ENCODE measurements at regions not wholly inside any gene's neighbourhood (a gene's known extent, or its start where the extent isn't known, plus 50 kb on each side); places are given as distances from the start of the nearest gene placed in this dataset.

DNA sequence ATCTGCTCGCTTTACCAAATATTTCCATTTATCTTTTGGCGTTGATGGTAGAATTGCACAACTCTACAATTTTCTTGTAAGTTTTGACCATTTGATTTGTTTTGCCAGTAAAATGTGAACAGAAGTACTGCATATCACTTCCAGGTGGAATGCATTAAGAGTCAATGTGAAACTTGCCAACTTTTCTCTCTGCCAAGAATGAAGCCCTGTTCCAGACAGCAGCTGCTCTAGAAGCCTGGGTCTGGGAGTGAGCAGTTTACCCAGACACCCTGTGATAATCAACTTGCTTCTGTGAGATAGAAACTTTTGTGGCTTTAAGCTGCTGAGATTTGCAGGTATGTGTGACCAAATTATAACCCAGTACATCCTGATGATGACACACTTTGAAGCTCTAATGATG is 115.9 kb upstream of the SYT4 start:
- TF ChIP-seq POLR2A (IDR thresholded peaks at IDR 0.05) = no peak
- TF ChIP-seq, protein P1, sequence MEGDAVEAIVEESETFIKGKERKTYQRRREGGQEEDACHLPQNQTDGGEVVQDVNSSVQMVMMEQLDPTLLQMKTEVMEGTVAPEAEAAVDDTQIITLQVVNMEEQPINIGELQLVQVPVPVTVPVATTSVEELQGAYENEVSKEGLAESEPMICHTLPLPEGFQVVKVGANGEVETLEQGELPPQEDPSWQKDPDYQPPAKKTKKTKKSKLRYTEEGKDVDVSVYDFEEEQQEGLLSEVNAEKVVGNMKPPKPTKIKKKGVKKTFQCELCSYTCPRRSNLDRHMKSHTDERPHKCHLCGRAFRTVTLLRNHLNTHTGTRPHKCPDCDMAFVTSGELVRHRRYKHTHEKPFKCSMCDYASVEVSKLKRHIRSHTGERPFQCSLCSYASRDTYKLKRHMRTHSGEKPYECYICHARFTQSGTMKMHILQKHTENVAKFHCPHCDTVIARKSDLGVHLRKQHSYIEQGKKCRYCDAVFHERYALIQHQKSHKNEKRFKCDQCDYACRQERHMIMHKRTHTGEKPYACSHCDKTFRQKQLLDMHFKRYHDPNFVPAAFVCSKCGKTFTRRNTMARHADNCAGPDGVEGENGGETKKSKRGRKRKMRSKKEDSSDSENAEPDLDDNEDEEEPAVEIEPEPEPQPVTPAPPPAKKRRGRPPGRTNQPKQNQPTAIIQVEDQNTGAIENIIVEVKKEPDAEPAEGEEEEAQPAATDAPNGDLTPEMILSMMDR (IDR thresholded peaks at IDR 0.05) = no peak

DNA sequence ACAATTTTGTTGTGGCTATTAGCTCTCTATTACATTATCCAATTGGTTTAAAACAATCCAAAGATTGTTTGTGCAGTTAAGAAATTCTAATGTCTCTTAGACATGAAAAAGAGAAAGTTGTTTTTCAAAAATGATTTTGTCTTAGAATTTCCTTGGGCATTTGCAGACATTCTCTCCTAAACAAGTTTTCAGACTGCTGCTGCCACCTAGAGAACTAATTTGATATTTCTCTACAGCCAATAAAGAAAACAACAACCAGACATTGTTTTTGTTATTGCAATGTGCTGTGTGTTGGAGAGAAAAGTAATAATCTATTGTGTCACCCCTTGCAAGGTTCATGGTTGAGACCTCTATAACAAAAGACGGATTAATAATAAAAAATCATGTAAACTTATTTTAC is 119.0 kb upstream of the SYT4 start:
- no peaks in the 10 kb centered on the region for H3K36me3 ChIP-seq (ENCODE audit: low read depth, missing control alignments)
- 20 to 38% methylated on average over 1 of the region's 1 CpG for WGBS, 2 donors
- no peak for TF ChIP-seq POLR2A (IDR thresholded peaks at IDR 0.05)
- TF ChIP-seq, protein P1 (IDR thresholded peaks at IDR 0.05) = peak in 2 of 3 experiments; percentile 4 to 41
- intact Hi-C loops (cut with DNase I; ENCODE audit: low total_unique reads) = no loop called here
- H3K4me1 ChIP-seq = no peaks in the 10 kb centered on the region
- H3K4me3 ChIP-seq = no peak overlapping the region
- no peaks in the 10 kb centered on the region for H3K27me3 ChIP-seq
- no peak for DNase-seq
- H3K27ac ChIP-seq = no peak overlapping the region
- no peaks in the 10 kb centered on the region for H3K9me3 ChIP-seq

More for the DNA sequence above, 115.9 kb upstream of the SYT4 start:
- intact Hi-C loops (cut with DNase I; ENCODE audit: low total_unique reads) = no loop called here
- Histone ChIP-seq H3K27me3 (no peaks in the 10 kb centered on the region), H3K4me3 (no peak overlapping the region), H3K27ac (no peak overlapping the region), H3K9me3 (no peaks in the 10 kb centered on the region), H3K36me3 (ENCODE audit: low read depth, missing control alignments) (no peaks in the 10 kb centered on the region), H3K4me1 (no peaks in the 10 kb centered on the region)
- 43 to 63% methylated on average over 2 of the region's 2 CpGs for WGBS, 2 donors
- no peak for DNase-seq

DNA sequence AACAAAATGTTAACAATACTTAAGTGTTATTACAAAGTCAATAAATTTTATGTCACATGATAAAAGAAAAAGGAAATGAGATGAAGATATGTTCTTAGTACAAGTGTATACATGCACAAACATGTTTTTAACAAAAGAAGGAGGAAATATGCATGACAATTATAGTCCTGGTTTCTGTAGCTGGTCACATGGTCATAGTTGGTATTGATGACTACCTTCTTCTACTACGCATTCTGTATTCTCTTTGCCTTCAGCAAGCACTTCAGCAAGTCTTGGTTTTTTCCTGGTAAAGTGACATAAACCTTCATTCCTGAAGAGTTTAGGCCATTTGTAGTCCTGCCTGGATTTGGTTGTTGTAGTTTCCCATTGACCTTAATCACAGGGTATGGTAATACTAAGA is 121.3 kb upstream of the SYT4 start:
- Histone ChIP-seq H3K27me3 (no peaks in the 10 kb centered on the region), H3K9me3 (no peaks in the 10 kb centered on the region), H3K4me1 (no peaks in the 10 kb centered on the region), H3K4me3 (no peak overlapping the region), H3K27ac (no peak overlapping the region), H3K36me3 (ENCODE audit: low read depth, missing control alignments) (no peaks in the 10 kb centered on the region)
- 97 to 100% methylated on average over 1 of the region's 1 CpG for WGBS, 2 donors
- TF ChIP-seq, protein P1 (IDR thresholded peaks at IDR 0.05) = no peak
- no peak for TF ChIP-seq POLR2A (IDR thresholded peaks at IDR 0.05)
- intact Hi-C loops (cut with DNase I; ENCODE audit: low total_unique reads) = no loop called here
- DNase-seq = no peak

DNA sequence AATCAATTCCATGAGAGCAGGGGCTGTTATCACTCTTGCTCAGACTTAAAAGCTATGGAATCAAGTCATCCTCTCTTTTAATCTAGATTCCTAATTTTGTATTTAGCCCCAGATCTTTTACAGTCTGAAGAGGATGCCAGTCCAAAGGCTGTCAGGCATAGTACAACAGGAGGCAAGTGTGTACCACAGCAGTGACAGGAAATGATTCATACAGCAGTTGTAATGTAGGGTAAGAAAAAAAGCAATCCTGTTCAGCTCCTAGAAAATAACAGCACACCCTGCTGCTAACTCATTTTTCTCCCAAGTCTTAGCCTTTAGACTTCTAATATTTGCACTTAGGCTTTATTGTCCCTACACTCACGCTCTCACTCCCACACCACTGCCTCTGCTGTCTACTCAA is 127.8 kb upstream of the SYT4 start:
- Histone ChIP-seq H3K9me3 (no peaks in the 10 kb centered on the region), H3K4me3 (no peak overlapping the region), H3K27me3 (no peaks in the 10 kb centered on the region), H3K36me3 (ENCODE audit: low read depth, missing control alignments) (no peaks in the 10 kb centered on the region), H3K4me1 (no peaks in the 10 kb centered on the region), H3K27ac (no peak overlapping the region)
- intact Hi-C loops (cut with DNase I; ENCODE audit: low total_unique reads) = no loop called here
- no peak for DNase-seq
- 81 to 83% methylated on average over 1 of the region's 1 CpG for WGBS, 2 donors
- TF ChIP-seq, protein P1 (IDR thresholded peaks at IDR 0.05) = no peak
- no peak for TF ChIP-seq POLR2A (IDR thresholded peaks at IDR 0.05)

DNA sequence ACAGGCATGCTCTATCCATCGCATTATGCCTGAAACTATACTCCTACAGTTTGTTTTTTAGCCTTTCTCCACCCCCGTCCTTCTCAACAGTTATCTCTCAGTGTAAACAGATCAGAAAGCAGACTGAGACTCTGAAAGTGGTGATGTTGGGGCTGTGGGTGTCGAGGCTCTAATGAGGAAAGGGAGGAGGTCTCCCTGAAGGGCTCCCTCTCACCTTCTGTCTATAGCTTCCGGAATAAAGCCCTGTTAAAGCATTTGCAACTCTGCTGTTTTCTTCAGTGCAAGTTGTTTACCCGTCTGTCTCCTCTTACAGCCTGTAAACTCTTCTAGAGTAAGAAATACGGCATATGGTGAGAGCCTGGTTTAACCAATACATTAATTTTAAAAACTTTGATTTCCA is 136.7 kb upstream of the SYT4 start:
- intact Hi-C loops (cut with DNase I; ENCODE audit: low total_unique reads) = no loop called here
- H3K36me3 ChIP-seq (ENCODE audit: low read depth, missing control alignments) = no peaks in the 10 kb centered on the region
- no peaks in the 10 kb centered on the region for H3K9me3 ChIP-seq
- no peaks in the 10 kb centered on the region for H3K4me1 ChIP-seq
- no peaks in the 10 kb centered on the region for H3K27me3 ChIP-seq
- no peak for DNase-seq
- TF ChIP-seq POLR2A (IDR thresholded peaks at IDR 0.05) = no peak
- TF ChIP-seq, protein P1 (IDR thresholded peaks at IDR 0.05) = no peak
- H3K4me3 ChIP-seq = no peak overlapping the region
- 43 to 51% methylated on average over 6 of the region's 6 CpGs for WGBS, 2 donors
- no peak overlapping the region for H3K27ac ChIP-seq
